SK-N-SH treated with all-trans-retinoic acid at 6 μM for 48 hours (cell line): ENCODE measurements at regions not wholly inside any gene's neighbourhood (a gene's known extent, or its start where the extent isn't known, plus 50 kb on each side); places are given as distances from the start of the nearest gene placed in this dataset.

Experiments
- ATAC-seq: fragments of 200-7000 bp; cut with Tn5 transposase; 3 replicates; pipeline ENCODE4 v1.9.1; 2020; ENCODE audit warnings: mild to moderate bottlenecking, moderate library complexity
- ARNTL ChIP-seq: fragments of 450-650 bp; formaldehyde crosslinking; IDR thresholded peaks from 2 replicates; pipeline ENCODE4 v1.5.0; 2020; ENCODE audit warnings: low read depth, mild to moderate bottlenecking, moderate library complexity, borderline replicate concordance
- BACH2 ChIP-seq: fragments of 250-450 bp; sonication (Bioruptor Pico); IDR thresholded peaks from 2 replicates; pipeline ENCODE4 v1.9.0; 2021; ENCODE audit warnings: mild to moderate bottlenecking, borderline replicate concordance
- CSDC2 ChIP-seq: fragments of 250-450 bp; sonication (Bioruptor Pico); IDR thresholded peaks from 2 replicates; pipeline ENCODE4 v1.5.0; 2020; ENCODE audit warnings: mild to moderate bottlenecking, moderate library complexity
- ESRRG ChIP-seq: fragments of 250-450 bp; sonication (Bioruptor Pico); IDR thresholded peaks from 2 replicates; pipeline ENCODE4 v1.6.1; 2021; ENCODE audit warnings: mild to moderate bottlenecking
- GLIS3 ChIP-seq: fragments of 250-450 bp; sonication (Bioruptor Pico); IDR thresholded peaks from 2 replicates; pipeline ENCODE4 v1.5.0; 2020; ENCODE audit warnings: mild to moderate bottlenecking, moderate library complexity
- ISL1 ChIP-seq: fragments of 250-450 bp; sonication (Bioruptor Pico); IDR thresholded peaks from 2 replicates; pipeline ENCODE4 v2.1.2; 2022; ENCODE audit warnings: mild to moderate bottlenecking, moderate library complexity
- OSR1 ChIP-seq: fragments of 250-450 bp; sonication (Bioruptor Pico); IDR thresholded peaks from 2 replicates; pipeline ENCODE4 v1.8.0; 2022; ENCODE audit warnings: moderate library complexity, mild to moderate bottlenecking, inconsistent platforms
- PPARA ChIP-seq: fragments of 250-450 bp; sonication (Bioruptor Pico); IDR thresholded peaks from 2 replicates; pipeline ENCODE4 v1.5.0; 2020; ENCODE audit warnings: mild to moderate bottlenecking, borderline replicate concordance
- RARB ChIP-seq: fragments of 250-450 bp; sonication (Bioruptor Pico); IDR thresholded peaks from 2 replicates; pipeline ENCODE4 v1.8.0; 2021; ENCODE audit warnings: mild to moderate bottlenecking, moderate library complexity
- SNAI2 ChIP-seq: fragments of 250-450 bp; sonication (Bioruptor Pico); IDR thresholded peaks from 2 replicates; pipeline ENCODE4 v1.5.0; 2020; ENCODE audit warnings: mild to moderate bottlenecking, moderate library complexity
- TCF4 ChIP-seq: fragments of 250-450 bp; sonication (Bioruptor Pico); IDR thresholded peaks from 2 replicates; pipeline ENCODE4 v1.8.0; 2021; ENCODE audit warnings: mild to moderate bottlenecking, moderate library complexity, borderline replicate concordance
- TOX ChIP-seq: fragments of 250-450 bp; sonication (Bioruptor Pico); IDR thresholded peaks from 2 replicates; pipeline ENCODE4 v1.8.0; 2021; ENCODE audit warnings: mild to moderate bottlenecking, moderate library complexity, borderline replicate concordance
- ZC3H10 ChIP-seq: fragments of 250-450 bp; sonication (Bioruptor Pico); IDR thresholded peaks from 2 replicates; pipeline ENCODE4 v1.5.1; 2021; ENCODE audit warnings: mild to moderate bottlenecking, moderate library complexity
- ZFP3 ChIP-seq: fragments of 250-450 bp; sonication (Bioruptor Pico); IDR thresholded peaks from 2 replicates; pipeline ENCODE4 v1.5.0; 2020; ENCODE audit warnings: mild to moderate bottlenecking, moderate library complexity
- ZFP30 ChIP-seq: fragments of 450-650 bp; formaldehyde crosslinking; IDR thresholded peaks from 2 replicates; pipeline ENCODE4 v1.5.0; 2022; ENCODE audit warnings: mild to moderate bottlenecking, moderate library complexity
- ZNF565 ChIP-seq: fragments of 450-650 bp; formaldehyde crosslinking; conservative IDR thresholded peaks from 2 replicates; pipeline ENCODE4 v1.5.0; 2020; ENCODE audit warnings: low read depth, mild to moderate bottlenecking, moderate library complexity
- ZNF70 ChIP-seq: fragments of 450-650 bp; formaldehyde crosslinking; IDR thresholded peaks from 2 replicates; pipeline ENCODE4 v1.5.0; 2020; ENCODE audit warnings: mild to moderate bottlenecking, moderate library complexity
- ZNF8 ChIP-seq: fragments of 450-650 bp; formaldehyde crosslinking; IDR thresholded peaks from 2 replicates; pipeline ENCODE4 v1.5.0; 2020; ENCODE audit warnings: mild to moderate bottlenecking, moderate library complexity
- TF ChIP-seq, protein P1 (sequence below): fragments of 250-450 bp; sonication (Bioruptor Pico); IDR thresholded peaks from 2 replicates; pipeline ENCODE4 v1.5.1; 2021; ENCODE audit warnings: mild to moderate bottlenecking, moderate library complexity
- TF ChIP-seq, protein P2 (sequence below): fragments of 250-450 bp; sonication (Bioruptor Pico); IDR thresholded peaks from 2 replicates; pipeline ENCODE4 v1.5.0; 2020; ENCODE audit warnings: mild to moderate bottlenecking, moderate library complexity
- TF ChIP-seq, protein P3 (sequence below): fragments of 250-450 bp; sonication (Bioruptor Pico); IDR thresholded peaks from 2 replicates; pipeline ENCODE4 v1.8.0; 2020; ENCODE audit warnings: mild to moderate bottlenecking, moderate library complexity, borderline replicate concordance
- TF ChIP-seq, protein P4 (sequence below): fragments of 250-450 bp; sonication (Bioruptor Pico); IDR thresholded peaks from 2 replicates; pipeline ENCODE4 v1.5.1; 2020; ENCODE audit warnings: low read depth, mild to moderate bottlenecking, moderate library complexity
- TF ChIP-seq, protein P5 (sequence below): fragments of 250-450 bp; sonication (Bioruptor Pico); IDR thresholded peaks from 2 replicates; pipeline ENCODE4 v1.8.0; 2021; ENCODE audit warnings: low read depth, mild to moderate bottlenecking, moderate library complexity, borderline replicate concordance

DNA sequence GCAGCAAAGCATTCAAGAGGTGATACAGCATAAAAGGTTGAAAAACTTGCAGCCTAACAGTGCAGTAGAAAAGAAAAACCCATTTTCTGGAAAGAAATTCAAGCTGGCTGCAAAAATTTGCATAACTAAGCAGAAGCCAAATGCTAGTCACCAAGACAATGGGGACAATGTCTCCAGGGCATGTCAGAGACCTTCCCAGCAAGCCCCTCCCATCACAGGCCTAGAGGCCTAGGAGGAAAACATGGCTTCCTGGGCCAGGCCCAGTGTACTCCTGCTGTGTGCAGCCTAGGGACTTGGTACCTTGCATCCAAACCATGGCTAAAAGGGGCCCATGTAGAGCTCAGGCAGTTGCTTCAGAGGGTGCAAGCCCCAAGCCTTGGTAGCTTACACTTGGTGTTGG, 405.1 kb upstream of the CYRIA start:
- no peak for ATAC-seq
- no peak for TF ChIP-seq TCF4 (CRISPR knock-in tag)
- TF ChIP-seq, protein P1, sequence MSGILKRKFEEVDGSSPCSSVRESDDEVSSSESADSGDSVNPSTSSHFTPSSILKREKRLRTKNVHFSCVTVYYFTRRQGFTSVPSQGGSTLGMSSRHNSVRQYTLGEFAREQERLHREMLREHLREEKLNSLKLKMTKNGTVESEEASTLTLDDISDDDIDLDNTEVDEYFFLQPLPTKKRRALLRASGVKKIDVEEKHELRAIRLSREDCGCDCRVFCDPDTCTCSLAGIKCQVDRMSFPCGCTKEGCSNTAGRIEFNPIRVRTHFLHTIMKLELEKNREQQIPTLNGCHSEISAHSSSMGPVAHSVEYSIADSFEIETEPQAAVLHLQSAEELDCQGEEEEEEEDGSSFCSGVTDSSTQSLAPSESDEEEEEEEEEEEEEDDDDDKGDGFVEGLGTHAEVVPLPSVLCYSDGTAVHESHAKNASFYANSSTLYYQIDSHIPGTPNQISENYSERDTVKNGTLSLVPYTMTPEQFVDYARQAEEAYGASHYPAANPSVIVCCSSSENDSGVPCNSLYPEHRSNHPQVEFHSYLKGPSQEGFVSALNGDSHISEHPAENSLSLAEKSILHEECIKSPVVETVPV (CRISPR knock-in tag) = no peak
- TF ChIP-seq ZNF70 (CRISPR knock-in tag) = no peak
- TF ChIP-seq, protein P2, sequence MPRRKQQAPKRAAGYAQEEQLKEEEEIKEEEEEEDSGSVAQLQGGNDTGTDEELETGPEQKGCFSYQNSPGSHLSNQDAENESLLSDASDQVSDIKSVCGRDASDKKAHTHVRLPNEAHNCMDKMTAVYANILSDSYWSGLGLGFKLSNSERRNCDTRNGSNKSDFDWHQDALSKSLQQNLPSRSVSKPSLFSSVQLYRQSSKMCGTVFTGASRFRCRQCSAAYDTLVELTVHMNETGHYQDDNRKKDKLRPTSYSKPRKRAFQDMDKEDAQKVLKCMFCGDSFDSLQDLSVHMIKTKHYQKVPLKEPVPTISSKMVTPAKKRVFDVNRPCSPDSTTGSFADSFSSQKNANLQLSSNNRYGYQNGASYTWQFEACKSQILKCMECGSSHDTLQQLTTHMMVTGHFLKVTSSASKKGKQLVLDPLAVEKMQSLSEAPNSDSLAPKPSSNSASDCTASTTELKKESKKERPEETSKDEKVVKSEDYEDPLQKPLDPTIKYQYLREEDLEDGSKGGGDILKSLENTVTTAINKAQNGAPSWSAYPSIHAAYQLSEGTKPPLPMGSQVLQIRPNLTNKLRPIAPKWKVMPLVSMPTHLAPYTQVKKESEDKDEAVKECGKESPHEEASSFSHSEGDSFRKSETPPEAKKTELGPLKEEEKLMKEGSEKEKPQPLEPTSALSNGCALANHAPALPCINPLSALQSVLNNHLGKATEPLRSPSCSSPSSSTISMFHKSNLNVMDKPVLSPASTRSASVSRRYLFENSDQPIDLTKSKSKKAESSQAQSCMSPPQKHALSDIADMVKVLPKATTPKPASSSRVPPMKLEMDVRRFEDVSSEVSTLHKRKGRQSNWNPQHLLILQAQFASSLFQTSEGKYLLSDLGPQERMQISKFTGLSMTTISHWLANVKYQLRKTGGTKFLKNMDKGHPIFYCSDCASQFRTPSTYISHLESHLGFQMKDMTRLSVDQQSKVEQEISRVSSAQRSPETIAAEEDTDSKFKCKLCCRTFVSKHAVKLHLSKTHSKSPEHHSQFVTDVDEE (CRISPR knock-in tag) = no peak
- TF ChIP-seq ZC3H10 (CRISPR knock-in tag) = no peak
- TF ChIP-seq, protein P3, sequence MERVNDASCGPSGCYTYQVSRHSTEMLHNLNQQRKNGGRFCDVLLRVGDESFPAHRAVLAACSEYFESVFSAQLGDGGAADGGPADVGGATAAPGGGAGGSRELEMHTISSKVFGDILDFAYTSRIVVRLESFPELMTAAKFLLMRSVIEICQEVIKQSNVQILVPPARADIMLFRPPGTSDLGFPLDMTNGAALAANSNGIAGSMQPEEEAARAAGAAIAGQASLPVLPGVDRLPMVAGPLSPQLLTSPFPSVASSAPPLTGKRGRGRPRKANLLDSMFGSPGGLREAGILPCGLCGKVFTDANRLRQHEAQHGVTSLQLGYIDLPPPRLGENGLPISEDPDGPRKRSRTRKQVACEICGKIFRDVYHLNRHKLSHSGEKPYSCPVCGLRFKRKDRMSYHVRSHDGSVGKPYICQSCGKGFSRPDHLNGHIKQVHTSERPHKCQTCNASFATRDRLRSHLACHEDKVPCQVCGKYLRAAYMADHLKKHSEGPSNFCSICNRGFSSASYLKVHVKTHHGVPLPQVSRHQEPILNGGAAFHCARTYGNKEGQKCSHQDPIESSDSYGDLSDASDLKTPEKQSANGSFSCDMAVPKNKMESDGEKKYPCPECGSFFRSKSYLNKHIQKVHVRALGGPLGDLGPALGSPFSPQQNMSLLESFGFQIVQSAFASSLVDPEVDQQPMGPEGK (CRISPR knock-in tag) = no peak
- TF ChIP-seq TOX (CRISPR knock-in tag) = no peak
- TF ChIP-seq, protein P4, sequence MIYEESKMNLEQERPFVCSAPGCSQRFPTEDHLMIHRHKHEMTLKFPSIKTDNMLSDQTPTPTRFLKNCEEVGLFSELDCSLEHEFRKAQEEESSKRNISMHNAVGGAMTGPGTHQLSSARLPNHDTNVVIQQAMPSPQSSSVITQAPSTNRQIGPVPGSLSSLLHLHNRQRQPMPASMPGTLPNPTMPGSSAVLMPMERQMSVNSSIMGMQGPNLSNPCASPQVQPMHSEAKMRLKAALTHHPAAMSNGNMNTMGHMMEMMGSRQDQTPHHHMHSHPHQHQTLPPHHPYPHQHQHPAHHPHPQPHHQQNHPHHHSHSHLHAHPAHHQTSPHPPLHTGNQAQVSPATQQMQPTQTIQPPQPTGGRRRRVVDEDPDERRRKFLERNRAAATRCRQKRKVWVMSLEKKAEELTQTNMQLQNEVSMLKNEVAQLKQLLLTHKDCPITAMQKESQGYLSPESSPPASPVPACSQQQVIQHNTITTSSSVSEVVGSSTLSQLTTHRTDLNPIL (CRISPR knock-in tag) = no peak
- TF ChIP-seq ZNF8 (CRISPR knock-in tag) = no peak
- TF ChIP-seq OSR1 (CRISPR knock-in tag) = no peak
- TF ChIP-seq PPARA = no peak
- TF ChIP-seq ISL1 (CRISPR knock-in tag) = no peak
- no peak for TF ChIP-seq SNAI2
- no peak for TF ChIP-seq ZNF565 (CRISPR knock-in tag)
- TF ChIP-seq ZFP30 (CRISPR knock-in tag) = no peak
- no peak for TF ChIP-seq GLIS3 (CRISPR knock-in tag)
- no peak for TF ChIP-seq RARB
- TF ChIP-seq ESRRG (CRISPR knock-in tag) = no peak
- TF ChIP-seq, protein P5, sequence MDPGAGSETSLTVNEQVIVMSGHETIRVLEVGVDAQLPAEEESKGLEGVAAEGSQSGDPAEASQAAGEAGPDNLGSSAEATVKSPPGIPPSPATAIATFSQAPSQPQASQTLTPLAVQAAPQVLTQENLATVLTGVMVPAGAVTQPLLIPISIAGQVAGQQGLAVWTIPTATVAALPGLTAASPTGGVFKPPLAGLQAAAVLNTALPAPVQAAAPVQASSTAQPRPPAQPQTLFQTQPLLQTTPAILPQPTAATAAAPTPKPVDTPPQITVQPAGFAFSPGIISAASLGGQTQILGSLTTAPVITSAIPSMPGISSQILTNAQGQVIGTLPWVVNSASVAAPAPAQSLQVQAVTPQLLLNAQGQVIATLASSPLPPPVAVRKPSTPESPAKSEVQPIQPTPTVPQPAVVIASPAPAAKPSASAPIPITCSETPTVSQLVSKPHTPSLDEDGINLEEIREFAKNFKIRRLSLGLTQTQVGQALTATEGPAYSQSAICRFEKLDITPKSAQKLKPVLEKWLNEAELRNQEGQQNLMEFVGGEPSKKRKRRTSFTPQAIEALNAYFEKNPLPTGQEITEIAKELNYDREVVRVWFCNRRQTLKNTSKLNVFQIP (CRISPR knock-in tag) = no peak
- TF ChIP-seq, all 23 proteins: peak for 0

DNA sequence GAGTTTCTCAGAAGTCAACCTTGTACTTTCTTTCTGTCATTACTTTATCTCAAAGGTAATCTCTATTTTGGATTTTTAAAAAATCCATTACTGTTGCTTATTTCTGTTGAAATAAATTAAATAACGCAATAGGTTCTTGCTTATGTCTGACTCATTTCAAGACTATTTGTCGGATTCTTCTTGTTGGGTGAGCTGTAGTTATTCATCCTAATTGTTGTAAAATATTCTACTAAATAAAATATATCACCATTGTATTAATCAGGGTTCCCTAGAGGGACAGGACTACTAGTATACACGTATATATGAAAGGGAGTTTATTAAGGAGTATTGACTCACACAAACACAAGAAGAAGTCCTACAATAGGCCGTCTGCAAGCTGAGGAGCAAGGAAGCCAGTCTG, 403.9 kb upstream of the CYRIA start:
- no peak for TF ChIP-seq TCF4 (CRISPR knock-in tag)
- TF ChIP-seq, protein P3 (CRISPR knock-in tag) = no peak
- no peak for TF ChIP-seq PPARA
- no peak for TF ChIP-seq BACH2
- no peak for TF ChIP-seq ARNTL (CRISPR knock-in tag)
- TF ChIP-seq, protein P2 (CRISPR knock-in tag) = no peak
- no peak for TF ChIP-seq CSDC2
- no peak for TF ChIP-seq ZNF70 (CRISPR knock-in tag)
- no peak for TF ChIP-seq SNAI2
- no peak for TF ChIP-seq ZFP3 (CRISPR knock-in tag)
- TF ChIP-seq, protein P5 (CRISPR knock-in tag) = no peak
- no peak for TF ChIP-seq OSR1 (CRISPR knock-in tag)
- no peak for TF ChIP-seq ISL1 (CRISPR knock-in tag)
- TF ChIP-seq RARB = no peak
- no peak for TF ChIP-seq GLIS3 (CRISPR knock-in tag)
- TF ChIP-seq ZNF565 (CRISPR knock-in tag) = no peak
- no peak for TF ChIP-seq ZFP30 (CRISPR knock-in tag)
- no peak for TF ChIP-seq ESRRG (CRISPR knock-in tag)
- ATAC-seq = no peak
